GM23338 (cell line): ENCODE measurements at regions not wholly inside any gene's neighbourhood (a gene's known extent, or its start where the extent isn't known, plus 50 kb on each side); places are given as distances from the start of the nearest gene placed in this dataset.
A peak's percentile ranks its signal among the peaks of the same experiment; 100 is the strongest.

ENCODE experiments used
- ATAC-seq: fragments of 200-7000 bp; cut with Tn5 transposase; 3 replicates; pipeline ENCODE4 v1.9.1; 2020
- DNase-seq: peaks from one replicate; pipeline ENCODE4 v3.0.0-alpha.2; 2015; ENCODE audit warnings: low spot score
- H2AFZ ChIP-seq: fragments of 200-600 bp; sonication (generic); 2 replicates; pipeline ENCODE4 v1.8.0; 2016; ENCODE audit warnings: antibody characterized with exemption, mild to moderate bottlenecking, moderate library complexity
- H3F3A ChIP-seq: fragments of 200-600 bp; sonication (generic); replicated peaks from 2 replicates; pipeline ENCODE4 v1.8.0; 2017; ENCODE audit warnings: antibody characterized with exemption, mixed run types, low read depth
- H3K27ac ChIP-seq: fragments of 200-600 bp; sonication (generic); 2 replicates; pipeline ENCODE4 v1.6.1; 2016; ENCODE audit warnings: low read depth
- H3K27me3 ChIP-seq: fragments of 200-600 bp; sonication (generic); 2 replicates; pipeline ENCODE4 v1.8.0; 2016; ENCODE audit warnings: mild to moderate bottlenecking, mixed run types, moderate library complexity; ENCODE audit not compliant: insufficient read depth
- H3K36me3 ChIP-seq: fragments of 200-600 bp; sonication (generic); 2 replicates; pipeline ENCODE4 v1.8.0; 2016; ENCODE audit warnings: mild to moderate bottlenecking; ENCODE audit not compliant: insufficient read depth
- H3K4me1 ChIP-seq: fragments of 200-600 bp; sonication (generic); 2 replicates; pipeline ENCODE4 v1.8.0; 2016; ENCODE audit warnings: mild to moderate bottlenecking, moderate library complexity; ENCODE audit not compliant: insufficient read depth
- H3K4me2 ChIP-seq: fragments of 200-600 bp; sonication (generic); 2 replicates; pipeline ENCODE4 v1.7.1; 2017; ENCODE audit warnings: mixed run types
- H3K4me3 ChIP-seq: fragments of 200-600 bp; sonication (generic); 2 replicates; pipeline ENCODE4 v1.6.1; 2016; ENCODE audit warnings: mixed run types
- H3K79me2 ChIP-seq: fragments of 200-600 bp; sonication (generic); replicated peaks from 2 replicates; pipeline ENCODE4 v1.8.0; 2017; ENCODE audit warnings: mild to moderate bottlenecking; ENCODE audit not compliant: insufficient read depth
- H3K9me2 ChIP-seq: fragments of 200-600 bp; sonication (generic); 2 replicates; pipeline ENCODE4 v1.8.0; 2017; ENCODE audit not compliant: insufficient read depth
- H4K20me1 ChIP-seq: fragments of 200-600 bp; sonication (generic); replicated peaks from 2 replicates; pipeline ENCODE4 v1.8.0; 2017; ENCODE audit warnings: mild to moderate bottlenecking; ENCODE audit not compliant: insufficient read depth
- H3K27ac Mint-ChIP-seq: 2 replicates; pipeline ENCODE4 v1.8.0; 2020; ENCODE audit warnings: inconsistent platforms, mild to moderate bottlenecking, moderate library complexity, mixed read lengths
- H3K27me3 Mint-ChIP-seq: 3 replicates; pipeline ENCODE4 v1.8.0; 2022; ENCODE audit warnings: low read depth, mild to moderate bottlenecking, moderate library complexity, mixed read lengths, inconsistent platforms; ENCODE audit not compliant: insufficient read depth, poor library complexity
- H3K36me3 Mint-ChIP-seq: 3 replicates; pipeline ENCODE4 v1.8.0; 2021; ENCODE audit warnings: low read depth, mild to moderate bottlenecking, inconsistent platforms, moderate library complexity, mixed read lengths
- H3K4me1 Mint-ChIP-seq: 3 replicates; pipeline ENCODE4 v1.8.0; 2020; ENCODE audit warnings: mild to moderate bottlenecking, inconsistent platforms, mixed read lengths
- H3K4me3 Mint-ChIP-seq: 3 replicates; pipeline ENCODE4 v1.8.0; 2021; ENCODE audit warnings: moderate library complexity, mild to moderate bottlenecking, inconsistent platforms, mixed read lengths
- H3K9me3 Mint-ChIP-seq: 3 replicates; pipeline ENCODE4 v1.8.0; 2020; ENCODE audit warnings: moderate library complexity, mild to moderate bottlenecking, inconsistent platforms, mixed read lengths
- CREB1 ChIP-seq: fragments of 250-450 bp; sonication (Bioruptor Pico); IDR thresholded peaks from 2 replicates; pipeline ENCODE4 v1.5.0; 2020; ENCODE audit warnings: low read depth, mild to moderate bottlenecking, moderate library complexity
- EZH2 ChIP-seq: fragments of 200-600 bp; sonication (generic); IDR thresholded peaks from one replicate; pipeline ENCODE4 v1.8.0; 2017; ENCODE audit warnings: antibody characterized with exemption, mild to moderate bottlenecking, low read depth; ENCODE audit not compliant: unreplicated experiment
- EZH2phosphoT487 ChIP-seq: fragments of 200-600 bp; sonication (generic); IDR thresholded peaks from one replicate; pipeline ENCODE4 v1.8.1; 2018; ENCODE audit warnings: antibody characterized with exemption; ENCODE audit not compliant: unreplicated experiment
- JUNB ChIP-seq: IDR thresholded peaks from one replicate; pipeline ENCODE4 v1.6.1; 2016; ENCODE audit warnings: antibody characterized with exemption; ENCODE audit not compliant: unreplicated experiment
- POLR2AphosphoS5 ChIP-seq: IDR thresholded peaks from 2 replicates; pipeline ENCODE4 v1.6.1; 2016; ENCODE audit warnings: antibody characterized with exemption, low read depth
- ZNF114 ChIP-seq: fragments of 250-450 bp; sonication (Bioruptor Pico); IDR thresholded peaks from 2 replicates; pipeline ENCODE4 v1.5.0; 2020; ENCODE audit warnings: mild to moderate bottlenecking, moderate library complexity
- ZNF331 ChIP-seq: fragments of 250-450 bp; sonication (Bioruptor Pico); IDR thresholded peaks from 2 replicates; pipeline ENCODE4 v1.5.0; 2020; ENCODE audit warnings: low read depth, mild to moderate bottlenecking, moderate library complexity
- ZNF462 ChIP-seq: fragments of 250-450 bp; sonication (Bioruptor Pico); IDR thresholded peaks from 2 replicates; pipeline ENCODE4 v1.5.0; 2020; ENCODE audit warnings: mild to moderate bottlenecking, moderate library complexity
- TF ChIP-seq, protein P1 (sequence below), 2 experiments: fragments of 200-600 bp in 1 of 2; sonication (generic) in 1 of 2; conservative IDR thresholded peaks; 2 replicates each; pipeline versions ENCODE4 v1.5.1 to v1.6.1; 2016 to 2017; ENCODE audit warnings: antibody characterized with exemption in 2 of 2, low read depth in 2 of 2, mild to moderate bottlenecking in 2 of 2, moderate library complexity in 1 of 2

GRCh38 chr4:54843946-54844345 is 186.2 kb downstream of the KIT start (continued):
- TF ChIP-seq ZNF462 (CRISPR knock-in tag) (no peak), EZH2 (no peak), ZNF114 (CRISPR knock-in tag) (no peak), EZH2phosphoT487 (no peak), JUNB (no peak), POLR2AphosphoS5 (no peak)

GRCh38 chr4:54843106-54843505 is 185.3 kb downstream of the KIT start:
- no peaks in the 10 kb centered on the region for H3K27me3 Mint-ChIP-seq
- Histone ChIP-seq H3K9me2 (no peaks in the 10 kb centered on the region; the same call in 1 of the 2 replicates), H3K36me3 (no peaks in the 10 kb centered on the region), H3K4me1 (no peaks in the 10 kb centered on the region), H3K79me2 (no peaks in the 10 kb centered on the region), H3K27me3 (no peaks in the 10 kb centered on the region), H3F3A (no peaks in the 10 kb centered on the region), H2AFZ (peak overlapping the region; percentile 65; the same call in 1 of the 2 replicates), H4K20me1 (no peaks in the 10 kb centered on the region), H3K4me2 (no peak overlapping the region), H3K27ac (no peak overlapping the region), H3K4me3 (no peak overlapping the region)
- H3K27ac Mint-ChIP-seq = no peak overlapping the region
- ATAC-seq (peak; percentile 35; the same call in 2 of the 3 replicates), DNase-seq (no peak)
- H3K4me1 Mint-ChIP-seq = peaks cover 3% of the 10 kb centered on the region; the same call in 1 of the 3 replicates
- no peaks in the 10 kb centered on the region for H3K36me3 Mint-ChIP-seq
- H3K4me3 Mint-ChIP-seq = no peak overlapping the region
- no peaks in the 10 kb centered on the region for H3K9me3 Mint-ChIP-seq
- TF ChIP-seq ZNF462 (CRISPR knock-in tag) = no peak
- TF ChIP-seq CREB1 (CRISPR knock-in tag) = no peak
- TF ChIP-seq, protein P1, sequence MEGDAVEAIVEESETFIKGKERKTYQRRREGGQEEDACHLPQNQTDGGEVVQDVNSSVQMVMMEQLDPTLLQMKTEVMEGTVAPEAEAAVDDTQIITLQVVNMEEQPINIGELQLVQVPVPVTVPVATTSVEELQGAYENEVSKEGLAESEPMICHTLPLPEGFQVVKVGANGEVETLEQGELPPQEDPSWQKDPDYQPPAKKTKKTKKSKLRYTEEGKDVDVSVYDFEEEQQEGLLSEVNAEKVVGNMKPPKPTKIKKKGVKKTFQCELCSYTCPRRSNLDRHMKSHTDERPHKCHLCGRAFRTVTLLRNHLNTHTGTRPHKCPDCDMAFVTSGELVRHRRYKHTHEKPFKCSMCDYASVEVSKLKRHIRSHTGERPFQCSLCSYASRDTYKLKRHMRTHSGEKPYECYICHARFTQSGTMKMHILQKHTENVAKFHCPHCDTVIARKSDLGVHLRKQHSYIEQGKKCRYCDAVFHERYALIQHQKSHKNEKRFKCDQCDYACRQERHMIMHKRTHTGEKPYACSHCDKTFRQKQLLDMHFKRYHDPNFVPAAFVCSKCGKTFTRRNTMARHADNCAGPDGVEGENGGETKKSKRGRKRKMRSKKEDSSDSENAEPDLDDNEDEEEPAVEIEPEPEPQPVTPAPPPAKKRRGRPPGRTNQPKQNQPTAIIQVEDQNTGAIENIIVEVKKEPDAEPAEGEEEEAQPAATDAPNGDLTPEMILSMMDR (conservative IDR thresholded peaks at IDR 0.05; ENCODE audit: low read depth in 2 of 2) = no peak
- TF ChIP-seq ZNF331 = no peak
- no peak for TF ChIP-seq EZH2phosphoT487
